SH-SY5Y (cell line): ENCODE measurements at regions not wholly inside any gene's neighbourhood (a gene's known extent, or its start where the extent isn't known, plus 50 kb on each side); places are given as distances from the start of the nearest gene placed in this dataset.

Source experiments
- GATA2 ChIP-seq: IDR thresholded peaks from 2 replicates; pipeline ENCODE4 v1.6.1; 2011; ENCODE audit warnings: mild to moderate bottlenecking, low read depth, low read length
- GATA3 ChIP-seq: IDR thresholded peaks from 2 replicates; pipeline ENCODE4 v1.6.1; 2011; ENCODE audit warnings: low read depth, mild to moderate bottlenecking, low read length, moderate library complexity

DNA sequence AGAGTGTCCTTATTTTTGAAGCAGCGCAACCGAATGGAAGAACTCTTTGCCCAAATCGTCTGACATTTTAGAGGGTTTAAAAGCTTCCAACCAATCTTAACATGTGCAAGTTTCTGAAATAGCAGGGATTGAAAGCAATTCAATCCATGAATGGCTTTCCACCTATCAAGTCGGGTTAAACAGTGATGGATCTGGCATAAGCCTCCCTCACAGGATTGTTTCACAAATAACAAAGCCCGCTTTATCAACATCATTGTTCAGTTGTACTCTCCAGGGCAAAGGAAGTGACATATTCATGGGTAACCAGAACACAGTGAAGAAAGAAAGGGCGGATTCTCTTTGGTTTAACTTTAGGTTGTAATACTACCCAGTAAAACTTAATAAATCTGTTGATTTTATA lies 497.3 kb downstream of the MTRR start:
- TF ChIP-seq GATA2 (no peak), GATA3 (no peak)
